MM.1S (cell line): ENCODE measurements at regions not wholly inside any gene's neighbourhood (a gene's known extent, or its start where the extent isn't known, plus 50 kb on each side); places are given as distances from the start of the nearest gene placed in this dataset.

ENCODE experiments used
- EZH2 ChIP-seq: fragments of 300-600 bp; sonication (generic); optimal IDR thresholded peaks from 2 replicates; pipeline ENCODE3; 2017; ENCODE audit warnings: low read depth, mild to moderate bottlenecking, antibody characterized with exemption, low read length, mixed read lengths
- TF ChIP-seq, protein P1 (sequence below): fragments of 300-600 bp; sonication (generic); IDR thresholded peaks from 2 replicates; pipeline ENCODE4 v1.5.1; 2016; ENCODE audit warnings: antibody characterized with exemption, low read length, mixed read lengths

DNA sequence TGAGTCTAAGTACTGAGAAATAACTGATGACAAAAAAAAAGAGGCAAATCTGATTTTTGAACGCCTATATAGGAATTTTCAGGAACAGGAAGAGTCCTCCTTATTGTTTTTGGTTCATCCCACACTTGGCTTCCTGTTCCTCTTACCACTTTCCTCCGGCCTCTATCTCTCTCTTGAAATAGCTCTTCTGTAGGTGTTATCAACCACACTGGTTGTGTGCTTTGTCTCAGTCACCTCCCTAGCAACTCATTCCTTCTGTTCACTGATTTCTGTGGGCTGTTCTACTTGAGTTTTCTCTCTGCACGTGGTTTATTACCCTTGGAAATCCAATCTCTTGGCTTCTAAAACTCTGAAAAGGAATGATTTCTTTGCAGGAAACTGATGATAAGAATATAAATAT, 78.7 kb upstream of the C11orf87 start:
- TF ChIP-seq, protein P1, sequence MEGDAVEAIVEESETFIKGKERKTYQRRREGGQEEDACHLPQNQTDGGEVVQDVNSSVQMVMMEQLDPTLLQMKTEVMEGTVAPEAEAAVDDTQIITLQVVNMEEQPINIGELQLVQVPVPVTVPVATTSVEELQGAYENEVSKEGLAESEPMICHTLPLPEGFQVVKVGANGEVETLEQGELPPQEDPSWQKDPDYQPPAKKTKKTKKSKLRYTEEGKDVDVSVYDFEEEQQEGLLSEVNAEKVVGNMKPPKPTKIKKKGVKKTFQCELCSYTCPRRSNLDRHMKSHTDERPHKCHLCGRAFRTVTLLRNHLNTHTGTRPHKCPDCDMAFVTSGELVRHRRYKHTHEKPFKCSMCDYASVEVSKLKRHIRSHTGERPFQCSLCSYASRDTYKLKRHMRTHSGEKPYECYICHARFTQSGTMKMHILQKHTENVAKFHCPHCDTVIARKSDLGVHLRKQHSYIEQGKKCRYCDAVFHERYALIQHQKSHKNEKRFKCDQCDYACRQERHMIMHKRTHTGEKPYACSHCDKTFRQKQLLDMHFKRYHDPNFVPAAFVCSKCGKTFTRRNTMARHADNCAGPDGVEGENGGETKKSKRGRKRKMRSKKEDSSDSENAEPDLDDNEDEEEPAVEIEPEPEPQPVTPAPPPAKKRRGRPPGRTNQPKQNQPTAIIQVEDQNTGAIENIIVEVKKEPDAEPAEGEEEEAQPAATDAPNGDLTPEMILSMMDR, result no peak
- TF ChIP-seq EZH2, result no peak
